H1 (cell line): ENCODE measurements at regions not wholly inside any gene's neighbourhood (a gene's known extent, or its start where the extent isn't known, plus 50 kb on each side); places are given as distances from the start of the nearest gene placed in this dataset.

Source experiments
- CTCF ChIA-PET: fragments of 300-600 bp; sonication (Branson Sonifier 250); formaldehyde crosslinking; loops from one replicate; lab custom pipeline; 2021; ENCODE audit not compliant: partially characterized antibody; lab: Charles Lee
- POLR2A ChIA-PET: fragments of 300-600 bp; sonication (Branson Sonifier 250); formaldehyde crosslinking; loops from one replicate; lab custom pipeline; 2021; ENCODE audit warnings: inconsistent platforms; ENCODE audit not compliant: partially characterized antibody; lab: Charles Lee
- DNase-seq, 2 experiments: peaks; one replicate each; pipeline versions ENCODE4 v3.0.0 to v3.0.0-alpha.2; 2010 to 2022; ENCODE audit warnings: low spot score in 2 of 2, low read depth in 1 of 2, mixed read lengths in 1 of 2
- FAIRE-seq: peaks from 2 replicates; lab custom pipeline; 2011; peaks lifted over from hg19 to GRCh38; lab: Jason Lieb, UNC
- H2AFZ ChIP-seq: 2 replicates; pipeline ENCODE4 v1.8.1; 2012; ENCODE audit warnings: low read length, inconsistent platforms
- H2AK5ac ChIP-seq: 2 replicates; pipeline ENCODE4 v1.6.1; 2013; ENCODE audit warnings: low read depth, low read length
- H2BK120ac ChIP-seq: replicated peaks from 2 replicates; pipeline ENCODE3; 2013; ENCODE audit warnings: low read depth, low read length, inconsistent platforms
- H2BK12ac ChIP-seq: 2 replicates; pipeline ENCODE4 v1.6.1; 2013; ENCODE audit warnings: low read depth, low read length
- H2BK15ac ChIP-seq: 2 replicates; pipeline ENCODE4 v1.6.1; 2013; ENCODE audit warnings: low read length
- H2BK20ac ChIP-seq: 2 replicates; pipeline ENCODE4 v1.6.1; 2013; ENCODE audit warnings: low read length
- H2BK5ac ChIP-seq: 2 replicates; pipeline ENCODE4 v1.6.1; 2013; ENCODE audit warnings: low read depth, low read length
- H3K14ac ChIP-seq: 2 replicates; pipeline ENCODE4 v1.6.1; 2013; ENCODE audit warnings: inconsistent platforms; ENCODE audit not compliant: insufficient read length
- H3K18ac ChIP-seq: 2 replicates; pipeline ENCODE4 v1.6.1; 2013; ENCODE audit warnings: low read length; ENCODE audit errors: extremely low read depth
- H3K23ac ChIP-seq: 2 replicates; pipeline ENCODE4 v1.6.1; 2013; ENCODE audit warnings: inconsistent platforms; ENCODE audit not compliant: insufficient read length
- H3K23me2 ChIP-seq: 2 replicates; pipeline ENCODE4 v1.6.1; 2013; ENCODE audit warnings: low read depth, low read length
- H3K27ac ChIP-seq: 2 replicates; pipeline ENCODE4 v1.6.1; 2011; ENCODE audit warnings: low read depth, low read length, inconsistent platforms
- H3K27me3 ChIP-seq, 4 experiments: replicated peaks in 1 of 4; 1 replicate in 1 of 4; 2 replicates in 3 of 4; pipeline versions ENCODE4 v1.6.1 to v1.8.1; 2011 to 2013; ENCODE audit warnings: low read length in 3 of 4, mild to moderate bottlenecking in 3 of 4, inconsistent platforms in 2 of 4, mixed read lengths in 2 of 4, moderate library complexity in 1 of 4; ENCODE audit not compliant: control insufficient read depth in 3 of 4, insufficient read depth in 3 of 4; ENCODE audit errors: extremely low read depth in 1 of 4
- H3K36me3 ChIP-seq, 4 experiments: 2 replicates each; pipeline versions ENCODE4 v1.6.1 to v1.8.1; 2011 to 2013; ENCODE audit warnings: mild to moderate bottlenecking in 4 of 4, low read length in 3 of 4, moderate library complexity in 2 of 4, control low read depth in 1 of 4, inconsistent platforms in 1 of 4; ENCODE audit not compliant: insufficient read depth in 4 of 4, control insufficient read depth in 2 of 4
- H3K4ac ChIP-seq: replicated peaks from 2 replicates; pipeline ENCODE3; 2013; ENCODE audit warnings: low read length, low read depth, mixed read lengths, inconsistent platforms; ENCODE audit not compliant: insufficient read length
- H3K4me1 ChIP-seq, 4 experiments: replicated peaks in 1 of 4; 1 replicate in 1 of 4; 2 replicates in 3 of 4; pipeline versions ENCODE4 v1.6.1 to v1.8.1; 2011 to 2013; ENCODE audit warnings: low read length in 3 of 4, inconsistent platforms in 2 of 4, mixed read lengths in 1 of 4; ENCODE audit not compliant: insufficient read depth in 4 of 4, control insufficient read depth in 3 of 4
- H3K4me2 ChIP-seq, 2 experiments: 2 replicates each; pipeline versions ENCODE4 v1.6.1 to v1.8.1; 2011 to 2013; ENCODE audit warnings: low read depth in 2 of 2, low read length in 2 of 2, control low read depth in 1 of 2, inconsistent platforms in 1 of 2, mild to moderate bottlenecking in 1 of 2; ENCODE audit not compliant: insufficient read depth in 1 of 2
- H3K4me3 ChIP-seq, 4 experiments: fragments of 200-600, 300-600 bp in 1 of 4; sonication (generic), shearing (Covaris generic), sonication (Bioruptor Twin) in 1 of 4; 2 replicates each; pipeline versions ENCODE4 v1.5.1 to v1.8.1; 2011 to 2016; ENCODE audit warnings: low read length in 4 of 4, low read depth in 3 of 4, control low read depth in 2 of 4, inconsistent platforms in 2 of 4, mild to moderate bottlenecking in 2 of 4, mixed read lengths in 1 of 4, moderate library complexity in 1 of 4; ENCODE audit not compliant: insufficient read depth in 2 of 4; ENCODE audit errors: extremely low read depth in 1 of 4
- H3K56ac ChIP-seq: replicated peaks from 2 replicates; pipeline ENCODE3; 2013; ENCODE audit warnings: low read depth, mild to moderate bottlenecking, mixed read lengths, low read length, inconsistent platforms; ENCODE audit not compliant: insufficient read length
- H3K79me1 ChIP-seq: 2 replicates; pipeline ENCODE4 v1.6.1; 2013; ENCODE audit warnings: low read depth, low read length, control low read depth
- H3K79me2 ChIP-seq, 2 experiments: 2 replicates each; pipeline versions ENCODE4 v1.6.1 to v1.8.1; 2012 to 2013; ENCODE audit warnings: low read length in 2 of 2, mild to moderate bottlenecking in 2 of 2, inconsistent platforms in 1 of 2; ENCODE audit not compliant: insufficient read depth in 2 of 2, control insufficient read depth in 1 of 2
- H3K9ac ChIP-seq, 4 experiments: replicated peaks in 1 of 4; 1 replicate in 1 of 4; 2 replicates in 3 of 4; pipeline versions ENCODE4 v1.6.1 to v1.8.1; 2011 to 2013; ENCODE audit warnings: low read depth in 3 of 4, low read length in 3 of 4, control low read depth in 2 of 4, mild to moderate bottlenecking in 2 of 4, moderate library complexity in 2 of 4, inconsistent platforms in 1 of 4; ENCODE audit errors: extremely low read depth in 1 of 4
- H3K9me3 ChIP-seq, 2 experiments: 2 replicates each; pipeline versions ENCODE4 v1.6.1 to v1.8.1; 2012 to 2013; ENCODE audit warnings: mild to moderate bottlenecking in 2 of 2, moderate library complexity in 2 of 2, control low read depth in 1 of 2, inconsistent platforms in 1 of 2, low read depth in 1 of 2, low read length in 1 of 2, mixed read lengths in 1 of 2; ENCODE audit not compliant: insufficient read depth in 2 of 2
- H4K20me1 ChIP-seq, 2 experiments: replicated peaks in 1 of 2; 2 replicates each; pipeline versions ENCODE3 to v1.8.1; 2011 to 2013; ENCODE audit warnings: inconsistent platforms in 2 of 2, low read length in 2 of 2, mild to moderate bottlenecking in 1 of 2; ENCODE audit not compliant: insufficient read depth in 2 of 2, control insufficient read depth in 1 of 2
- H4K5ac ChIP-seq: 2 replicates; pipeline ENCODE4 v1.6.1; 2013; ENCODE audit warnings: low read length, low read depth, mixed read lengths, inconsistent platforms; ENCODE audit not compliant: insufficient read length
- H4K8ac ChIP-seq: 2 replicates; pipeline ENCODE4 v1.8.0; 2013; ENCODE audit warnings: mild to moderate bottlenecking, moderate library complexity, low read length, inconsistent platforms; ENCODE audit not compliant: insufficient read depth; ENCODE audit errors: extremely low read depth
- H4K91ac ChIP-seq: replicated peaks from 2 replicates; pipeline ENCODE3; 2013; ENCODE audit warnings: low read length, mixed read lengths, inconsistent platforms; ENCODE audit not compliant: insufficient read length
- KDM1A ChIP-seq: fragments of 200-600, 300-600 bp; sonication (generic); IDR thresholded peaks from 2 replicates; pipeline ENCODE4 v1.7.1; 2016; ENCODE audit warnings: mild to moderate bottlenecking, low read length, borderline replicate concordance
- POLR2A ChIP-seq, 2 experiments: IDR thresholded peaks; 1 replicate in 1 of 2; 2 replicates in 1 of 2; pipeline ENCODE4 v1.6.1; 2011; ENCODE audit warnings: low read depth in 2 of 2, low read length in 2 of 2, mild to moderate bottlenecking in 2 of 2; ENCODE audit errors: control extremely low read depth in 1 of 2
- WGBS, 2 experiments: shearing (Covaris generic) in 1 of 2; methylation state at CpG; one replicate each; pipeline versions ENCODE4 v1.1.6 to v1.1.7; 2013 to 2015; ENCODE audit warnings: low lambda C conversion rate in 2 of 2, mixed read lengths in 2 of 2, inconsistent platforms in 1 of 2, low coverage in 1 of 2, missing lambda C conversion rate in 1 of 2; ENCODE audit not compliant: insufficient replicate concordance in 2 of 2, insufficient coverage in 1 of 2, insufficient read length in 1 of 2; ENCODE audit errors: extremely low coverage in 1 of 2, missing lambda C conversion rate in 1 of 2; 5-methylcytosine and 5-hydroxymethylcytosine counted together

- CTCF ChIA-PET: interaction anchor here (2.9 kb wide), 1 partner anchor 20 kb away, joined by 16 read pairs; no protein-coding TSS in a partner anchor
- no peak overlapping the region for H2AK5ac ChIP-seq
- H3K56ac ChIP-seq: no peak overlapping the region
- H3K79me1 ChIP-seq: no peaks in the 10 kb centered on the region
- no peak overlapping the region for H3K27ac ChIP-seq
- no peak overlapping the region for H4K8ac ChIP-seq
- no peak overlapping the region for H3K4ac ChIP-seq
- H4K20me1 ChIP-seq: no peaks in the 10 kb centered on the region
- peaks cover 4% of the 10 kb centered on the region; the same call in 1 of the 2 replicates for H3K23me2 ChIP-seq
- FAIRE-seq: no peak
- peaks cover 0 to 2% (median 0%) of the 10 kb centered on the region in 4 experiments; a peak in 2 of 7 replicates for H3K4me1 ChIP-seq
- no peak overlapping the region for H4K5ac ChIP-seq
- no peak overlapping the region for H3K18ac ChIP-seq
- H3K79me2 ChIP-seq: no peaks in the 10 kb centered on the region
- 91% methylated on average over 5 of the region's 5 CpGs; no CpG with 5 or more reads in 1 of the 2 experiments for WGBS, 2 experiments
- H2AFZ ChIP-seq: no peak overlapping the region
- H2BK20ac ChIP-seq: no peak overlapping the region
- H2BK12ac ChIP-seq: no peak overlapping the region
- no peak overlapping the region for H3K23ac ChIP-seq
- H3K4me2 ChIP-seq: no peak overlapping the region
- H3K4me3 ChIP-seq: no peak overlapping the region
- H3K9me3 ChIP-seq: no peaks in the 10 kb centered on the region; a peak in 1 of 4 replicates
- no peak overlapping the region for H4K91ac ChIP-seq
- H3K36me3 ChIP-seq: no peaks in the 10 kb centered on the region
- TF ChIP-seq POLR2A (IDR thresholded peaks at IDR 0.05; ENCODE audit: control extremely low read depth in 1 of 2, low read depth in 2 of 2, low read length in 2 of 2) (no peak), KDM1A (peak; percentile 26; the same call in 1 of the 2 replicates)
- no peak overlapping the region for H3K14ac ChIP-seq
- no peak overlapping the region for H2BK120ac ChIP-seq
- no peak overlapping the region for H2BK15ac ChIP-seq
- DNase-seq: no peak
- peaks cover 0 to 3% (median under 1%) of the 10 kb centered on the region in 4 experiments; a peak in 1 of 7 replicates for H3K27me3 ChIP-seq
- POLR2A ChIA-PET: no interaction called here
- no peak overlapping the region for H2BK5ac ChIP-seq
- H3K9ac ChIP-seq: no peak overlapping the region
These were observed 128.3 kb downstream of the CRLF3 start for GRCh38 chr17:30696234-30696633.
